ENCODE measurements at regions not wholly inside any gene's neighbourhood (a gene's known extent, or its start where the extent isn't known, plus 50 kb on each side); places are given as distances from the start of the nearest gene placed in this dataset.

GRCh38 chr17:79243603-79243990 lies 169.0 kb downstream of the ENGASE start:
- Histone ChIP-seq H3K4me3 (no peak overlapping the region), H2AFZ (no peak overlapping the region), H3K27me3 (ENCODE audit: insufficient read depth, low read depth) (peaks cover 74% of the 10 kb centered on the region), H3K27ac (no peak overlapping the region), H4K20me1 (ENCODE audit: insufficient read depth) (no peaks in the 10 kb centered on the region), H3K9me2 (ENCODE audit: insufficient read depth) (no peaks in the 10 kb centered on the region), H3K79me2 (ENCODE audit: low read depth) (no peaks in the 10 kb centered on the region), H3K4me2 (no peak overlapping the region), H3K9me3 (ENCODE audit: insufficient read depth, low read depth) (no peaks in the 10 kb centered on the region), H3K36me3 (ENCODE audit: low read depth) (no peaks in the 10 kb centered on the region), H3F3A (ENCODE audit: insufficient read depth, low read depth) (no peaks in the 10 kb centered on the region), H3K4me1 (replicated peaks; ENCODE audit: insufficient read depth) (no peaks in the 10 kb centered on the region)
- DNase-seq: no peak
- intact Hi-C loops (cut with micrococcal nuclease; ENCODE audit: unreplicated experiment): no loop called here
- BruUV-seq (replicated peaks): no TSS peak
- ChIA-PET CTCF (no interaction called here), POLR2A (ENCODE audit: unreplicated experiment) (no interaction called here)
- TF ChIP-seq EZH2 (IDR thresholded peaks at IDR 0.05; ENCODE audit: low read depth): no peak
- TF ChIP-seq, protein P1, sequence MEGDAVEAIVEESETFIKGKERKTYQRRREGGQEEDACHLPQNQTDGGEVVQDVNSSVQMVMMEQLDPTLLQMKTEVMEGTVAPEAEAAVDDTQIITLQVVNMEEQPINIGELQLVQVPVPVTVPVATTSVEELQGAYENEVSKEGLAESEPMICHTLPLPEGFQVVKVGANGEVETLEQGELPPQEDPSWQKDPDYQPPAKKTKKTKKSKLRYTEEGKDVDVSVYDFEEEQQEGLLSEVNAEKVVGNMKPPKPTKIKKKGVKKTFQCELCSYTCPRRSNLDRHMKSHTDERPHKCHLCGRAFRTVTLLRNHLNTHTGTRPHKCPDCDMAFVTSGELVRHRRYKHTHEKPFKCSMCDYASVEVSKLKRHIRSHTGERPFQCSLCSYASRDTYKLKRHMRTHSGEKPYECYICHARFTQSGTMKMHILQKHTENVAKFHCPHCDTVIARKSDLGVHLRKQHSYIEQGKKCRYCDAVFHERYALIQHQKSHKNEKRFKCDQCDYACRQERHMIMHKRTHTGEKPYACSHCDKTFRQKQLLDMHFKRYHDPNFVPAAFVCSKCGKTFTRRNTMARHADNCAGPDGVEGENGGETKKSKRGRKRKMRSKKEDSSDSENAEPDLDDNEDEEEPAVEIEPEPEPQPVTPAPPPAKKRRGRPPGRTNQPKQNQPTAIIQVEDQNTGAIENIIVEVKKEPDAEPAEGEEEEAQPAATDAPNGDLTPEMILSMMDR (conservative IDR thresholded peaks at IDR 0.05): no peak

DNA sequence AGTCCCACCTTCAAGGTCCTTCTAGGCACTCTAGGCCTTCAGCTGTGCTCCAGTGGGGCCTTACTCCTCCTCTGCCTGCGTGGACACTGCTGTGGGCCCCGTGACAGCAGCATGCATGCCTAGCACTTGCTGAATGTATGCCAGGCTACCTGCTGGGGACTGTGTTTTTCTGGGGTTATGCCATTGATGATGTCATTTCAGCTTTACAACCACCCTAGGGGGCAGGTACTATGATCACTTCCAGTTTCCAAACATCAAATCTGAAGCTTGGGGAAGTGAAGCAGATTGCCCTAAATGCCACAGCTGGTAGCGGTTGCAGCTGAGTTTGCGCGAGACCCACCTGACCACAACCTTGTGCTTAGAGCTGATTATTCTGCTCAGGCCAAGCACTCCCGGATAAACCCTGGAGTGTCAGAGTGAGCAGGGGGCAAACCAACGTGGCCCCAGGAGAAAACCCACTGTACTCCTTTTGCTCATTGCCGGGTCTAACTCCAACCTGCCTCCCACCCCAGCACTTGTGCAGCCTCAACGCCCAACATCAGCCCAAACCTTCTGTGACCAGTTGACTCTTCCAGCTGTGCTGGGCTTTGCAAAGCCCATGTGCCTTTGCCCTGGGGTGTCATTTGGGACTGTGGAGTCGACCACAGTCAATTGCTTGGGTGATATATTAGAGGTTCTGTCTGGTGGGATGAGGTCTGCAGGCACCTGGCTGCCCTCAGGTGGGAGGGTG lies 168.4 kb downstream of the ENGASE start:
- H3K36me3 ChIP-seq (ENCODE audit: low read depth): no peaks in the 10 kb centered on the region
- DNase-seq: no peak
- H2AFZ ChIP-seq: no peak overlapping the region
- H3K79me2 ChIP-seq (ENCODE audit: low read depth): no peaks in the 10 kb centered on the region
- H3F3A ChIP-seq (ENCODE audit: insufficient read depth, low read depth): no peaks in the 10 kb centered on the region
- H3K9me2 ChIP-seq (ENCODE audit: insufficient read depth): no peaks in the 10 kb centered on the region
- ChIA-PET CTCF (interaction anchor here (0.6 kb wide), 1 partner anchor 158 kb away, joined by 3 read pairs; no protein-coding TSS in a partner anchor), POLR2A (ENCODE audit: unreplicated experiment) (no interaction called here)
- peaks cover 76% of the 10 kb centered on the region for H3K27me3 ChIP-seq (ENCODE audit: insufficient read depth, low read depth)
- H3K27ac ChIP-seq: no peak overlapping the region
- BruUV-seq (replicated peaks): no TSS peak
- no peaks in the 10 kb centered on the region for H3K9me3 ChIP-seq (ENCODE audit: insufficient read depth, low read depth)
- no peaks in the 10 kb centered on the region for H4K20me1 ChIP-seq (ENCODE audit: insufficient read depth)
- no peak overlapping the region for H3K4me3 ChIP-seq
- intact Hi-C loops (cut with micrococcal nuclease; ENCODE audit: unreplicated experiment): no loop called here
- TF ChIP-seq, protein P1 (conservative IDR thresholded peaks at IDR 0.05): no peak
- no peak for TF ChIP-seq EZH2 (IDR thresholded peaks at IDR 0.05; ENCODE audit: low read depth)
- no peaks in the 10 kb centered on the region for H3K4me1 ChIP-seq (replicated peaks; ENCODE audit: insufficient read depth)
- H3K4me2 ChIP-seq: no peak overlapping the region

GRCh38 chr17:79242393-79242792 lies 167.8 kb downstream of the ENGASE start:
- no TSS peak for BruUV-seq (replicated peaks)
- intact Hi-C loops (cut with micrococcal nuclease; ENCODE audit: unreplicated experiment): no loop called here
- Histone ChIP-seq H3K4me1 (replicated peaks; ENCODE audit: insufficient read depth) (no peaks in the 10 kb centered on the region), H3K9me3 (ENCODE audit: insufficient read depth, low read depth) (no peaks in the 10 kb centered on the region), H3K27ac (no peak overlapping the region), H3K27me3 (ENCODE audit: insufficient read depth, low read depth) (peaks cover 77% of the 10 kb centered on the region), H4K20me1 (ENCODE audit: insufficient read depth) (no peaks in the 10 kb centered on the region), H2AFZ (no peak overlapping the region), H3K4me2 (no peak overlapping the region), H3K9me2 (ENCODE audit: insufficient read depth) (no peaks in the 10 kb centered on the region), H3K79me2 (ENCODE audit: low read depth) (no peaks in the 10 kb centered on the region), H3F3A (ENCODE audit: insufficient read depth, low read depth) (no peaks in the 10 kb centered on the region), H3K36me3 (ENCODE audit: low read depth) (no peaks in the 10 kb centered on the region), H3K4me3 (no peak overlapping the region)
- TF ChIP-seq EZH2 (IDR thresholded peaks at IDR 0.05; ENCODE audit: low read depth): no peak
- TF ChIP-seq, protein P1 (conservative IDR thresholded peaks at IDR 0.05): no peak
- no peak for DNase-seq
- CTCF ChIA-PET: no interaction called here
- POLR2A ChIA-PET (ENCODE audit: unreplicated experiment): no interaction called here
